NCI-H146 treated with DMSO at 0.1 percent for 48 hours (cell line): ENCODE measurements at regions not wholly inside any gene's neighbourhood (a gene's known extent, or its start where the extent isn't known, plus 50 kb on each side); places are given as distances from the start of the nearest gene placed in this dataset.

Experiments
- DNase-seq: peaks from one replicate; lab custom pipeline; 2025; ENCODE audit not compliant: unreplicated experiment; lab: John Stamatoyannopoulos, UW

DNA sequence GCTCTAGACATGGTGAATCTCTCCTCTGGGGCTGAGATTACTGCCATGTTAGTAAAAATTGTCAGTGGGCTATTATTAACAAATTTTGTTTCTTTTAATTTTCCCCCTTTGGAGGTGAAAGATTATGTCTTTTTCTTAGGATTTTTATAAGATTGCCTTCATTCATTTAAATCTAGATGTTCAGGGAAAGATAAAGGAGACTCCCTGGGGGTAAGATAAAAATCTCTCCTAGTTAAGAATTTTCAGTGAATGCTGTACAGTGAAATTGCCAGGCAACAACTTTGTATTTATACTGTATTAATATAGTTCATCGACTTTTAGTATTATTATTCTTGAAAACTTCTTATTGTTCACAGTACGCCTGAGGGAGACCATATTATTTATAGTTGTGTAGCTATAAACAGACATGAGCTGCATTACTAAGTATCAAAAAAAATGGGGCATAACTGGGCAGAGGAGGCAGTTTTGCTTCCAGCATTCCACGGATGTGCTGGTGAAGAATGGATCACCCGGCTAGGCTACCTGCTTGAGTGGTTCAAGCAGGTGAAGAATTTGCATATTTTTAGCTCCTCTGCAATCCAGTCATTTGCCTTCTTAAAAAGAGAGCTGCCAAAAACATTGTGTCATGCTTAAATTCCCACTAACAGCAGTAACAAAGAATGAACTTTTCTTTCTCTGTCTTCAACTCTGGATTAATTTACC lies 552.1 kb downstream of the DNAJB9 start:
- no peak for DNase-seq

DNA sequence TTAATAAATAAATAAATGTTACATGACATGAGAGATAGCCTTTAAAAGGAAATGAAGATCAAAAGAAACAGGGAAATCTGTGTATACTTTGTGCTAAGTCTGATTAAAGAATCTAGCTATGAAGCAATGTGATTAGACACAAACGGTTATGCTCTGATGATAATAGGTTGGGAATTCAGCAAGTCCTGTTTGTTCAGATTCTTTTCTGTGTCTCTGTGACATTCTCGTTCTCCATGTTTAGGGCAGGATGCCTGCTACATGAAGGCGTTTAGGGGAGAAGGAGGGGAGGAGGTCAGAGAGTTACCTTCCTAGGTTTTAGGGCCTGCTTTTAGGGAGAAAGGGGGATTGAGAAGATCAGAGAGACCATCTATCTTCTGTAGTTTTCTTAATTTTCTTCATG lies 555.3 kb downstream of the DNAJB9 start:
- DNase-seq, result no peak

DNA sequence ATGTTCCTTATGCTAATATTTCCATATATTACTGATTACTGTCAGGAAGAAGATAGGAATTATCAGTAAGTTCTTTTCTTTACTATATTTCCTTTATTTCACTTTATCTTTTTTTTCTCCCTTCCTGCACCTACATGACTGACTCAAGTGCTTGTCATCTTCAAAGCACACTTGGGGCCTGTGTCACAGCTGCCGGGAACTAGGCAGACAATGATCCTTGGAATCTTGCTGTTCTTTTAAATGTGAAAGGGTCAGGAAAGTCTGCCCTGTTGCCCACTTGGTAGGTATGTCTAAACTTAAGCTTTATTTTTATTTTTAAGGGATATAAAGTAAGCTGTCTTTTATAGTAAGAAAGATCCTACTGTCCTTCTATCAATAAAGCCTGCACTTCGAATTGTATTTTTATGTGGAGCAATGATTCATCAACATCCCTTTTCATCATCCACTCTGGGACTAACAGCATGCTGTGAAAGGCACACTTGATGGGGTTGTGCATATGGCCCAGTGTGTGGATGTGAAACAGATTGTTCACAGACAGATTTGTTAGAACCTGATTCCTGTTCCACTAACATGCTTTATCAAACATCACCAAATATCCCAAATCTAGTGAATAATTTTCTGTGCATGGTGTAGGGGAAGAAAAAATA lies 556.9 kb downstream of the DNAJB9 start:
- DNase-seq, result no peak

DNA sequence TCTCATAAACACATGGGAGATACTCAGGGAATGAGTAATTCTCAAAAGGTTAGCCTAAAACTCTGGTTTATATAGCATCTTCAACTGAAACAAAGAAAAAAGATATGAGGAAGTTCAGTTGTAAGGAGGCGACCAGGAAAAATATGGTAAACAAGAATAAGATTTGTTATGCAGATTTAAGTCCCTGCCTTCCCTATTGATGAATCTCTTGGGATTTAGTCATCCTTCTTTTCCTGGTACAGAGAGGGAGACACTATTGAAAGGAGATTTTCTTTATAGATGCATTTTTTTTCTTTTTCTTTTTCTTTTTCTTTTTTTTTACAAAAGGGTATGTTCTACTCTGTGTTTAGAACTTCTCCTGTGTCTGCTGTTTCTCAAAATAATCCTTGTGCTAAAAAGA lies 557.5 kb downstream of the DNAJB9 start:
- DNase-seq, result no peak

DNA sequence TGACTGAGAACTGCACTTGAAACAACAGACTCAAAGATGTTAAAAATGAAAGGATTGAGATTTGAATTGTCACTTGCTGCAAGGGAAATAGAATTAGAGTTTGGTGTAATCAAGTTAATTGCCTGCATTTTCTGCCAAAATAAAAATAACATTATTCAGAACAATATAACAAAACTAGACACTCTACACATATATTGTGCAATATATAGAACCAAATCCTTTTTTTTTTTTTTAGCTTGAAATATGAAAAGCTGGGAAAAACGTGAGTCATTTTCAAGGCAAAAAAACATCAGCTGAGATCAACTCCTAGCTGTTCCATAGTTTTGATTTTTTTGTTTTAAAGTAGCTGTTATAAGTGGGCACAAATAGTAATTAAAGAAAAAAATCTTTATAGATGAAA lies 561.5 kb downstream of the DNAJB9 start:
- no peak for DNase-seq

DNA sequence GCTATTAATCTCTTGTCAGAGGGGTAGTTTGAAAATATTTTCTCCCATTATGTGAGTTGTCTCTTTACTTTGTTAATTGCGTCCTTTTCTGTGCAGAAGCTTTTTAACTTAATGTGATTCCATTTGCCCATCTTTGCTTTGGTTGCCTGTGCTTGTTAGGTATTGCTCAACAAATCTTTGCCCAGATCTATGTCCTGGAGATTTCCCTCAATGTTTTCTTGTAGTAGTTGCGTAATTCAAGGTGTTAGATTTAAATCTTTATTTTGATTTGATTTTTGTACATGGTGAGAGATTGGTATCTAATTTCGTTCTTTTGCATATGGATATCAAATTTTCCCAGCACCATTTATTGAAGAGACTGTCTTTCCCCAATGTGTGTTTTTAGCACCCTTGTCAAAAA lies 567.2 kb downstream of the DNAJB9 start:
- DNase-seq, result no peak

DNA sequence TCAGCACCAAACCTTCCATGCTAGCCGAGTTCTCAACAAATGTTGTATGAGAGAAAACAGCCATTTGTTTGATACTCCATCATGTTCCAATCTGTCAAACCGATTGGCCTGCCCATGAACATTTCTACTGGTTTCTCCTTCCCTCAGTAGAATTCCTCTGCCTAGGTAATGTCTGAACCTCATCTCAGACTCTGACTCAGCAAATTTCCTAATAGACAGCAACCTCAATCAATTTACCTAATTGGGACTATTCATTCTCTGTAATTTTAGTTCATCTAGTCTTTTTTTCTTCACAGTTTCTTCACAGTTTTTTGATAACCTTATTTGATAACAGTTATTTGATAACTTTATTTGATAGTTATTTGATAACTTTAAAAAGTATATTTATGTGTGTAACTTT lies 585.1 kb downstream of the DNAJB9 start:
- DNase-seq, result no peak

DNA sequence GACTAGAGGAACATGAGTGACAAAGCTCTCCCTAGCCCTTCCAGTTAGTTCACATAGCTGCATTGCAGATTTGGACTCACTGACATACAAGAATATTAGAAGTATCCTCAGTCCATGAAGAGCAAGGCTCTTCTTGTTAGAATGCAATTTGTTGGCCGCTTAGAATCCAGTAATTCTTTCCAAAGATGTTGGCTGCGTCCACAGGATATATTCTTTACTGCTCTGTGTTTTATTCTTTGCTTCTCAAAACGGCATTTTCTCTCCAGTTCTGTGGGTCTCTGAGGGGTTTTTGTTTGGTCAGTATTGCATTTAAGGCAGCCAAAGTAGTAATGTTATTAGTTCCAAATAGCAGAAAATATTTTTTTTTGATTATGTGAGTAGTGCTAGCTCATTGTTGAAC lies 588.6 kb downstream of the DNAJB9 start:
- DNase-seq, result no peak

DNA sequence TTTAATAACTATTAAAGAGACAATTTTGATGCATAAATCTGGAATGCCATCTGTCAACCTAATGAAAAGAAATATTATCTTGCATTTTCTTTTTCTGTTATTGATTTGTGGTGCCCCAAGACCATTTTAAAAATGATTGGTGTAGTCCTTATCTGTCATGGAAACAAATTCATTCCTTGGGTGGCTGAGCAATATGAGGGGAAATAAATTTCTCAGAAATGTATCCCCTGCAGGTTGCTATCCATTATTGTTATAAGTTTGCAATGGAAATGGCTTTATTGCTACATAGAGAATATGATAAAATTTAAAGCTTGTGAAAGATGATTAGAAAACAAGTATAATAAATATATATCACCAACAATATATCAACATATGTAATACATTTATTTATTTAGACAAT lies 607.0 kb downstream of the DNAJB9 start:
- no peak for DNase-seq

DNA sequence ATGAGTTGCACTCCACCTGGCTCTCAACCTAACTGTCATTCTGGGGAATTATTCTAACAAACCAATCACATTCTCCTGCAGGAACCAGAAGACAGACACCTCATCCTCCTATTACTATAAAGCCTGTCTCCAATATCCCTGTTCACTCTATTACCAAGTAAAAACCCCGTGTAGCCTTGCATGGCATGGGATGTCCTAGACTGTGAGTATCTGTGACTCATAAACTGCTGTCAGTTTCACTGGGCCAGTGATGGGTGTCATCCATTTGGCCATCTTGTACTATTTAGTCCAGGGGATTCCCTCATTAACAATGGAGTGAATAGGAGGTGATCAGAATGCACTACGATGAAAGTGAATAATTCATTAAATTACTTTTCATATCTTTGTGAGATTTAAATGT lies 608.7 kb downstream of the DNAJB9 start:
- no peak for DNase-seq

DNA sequence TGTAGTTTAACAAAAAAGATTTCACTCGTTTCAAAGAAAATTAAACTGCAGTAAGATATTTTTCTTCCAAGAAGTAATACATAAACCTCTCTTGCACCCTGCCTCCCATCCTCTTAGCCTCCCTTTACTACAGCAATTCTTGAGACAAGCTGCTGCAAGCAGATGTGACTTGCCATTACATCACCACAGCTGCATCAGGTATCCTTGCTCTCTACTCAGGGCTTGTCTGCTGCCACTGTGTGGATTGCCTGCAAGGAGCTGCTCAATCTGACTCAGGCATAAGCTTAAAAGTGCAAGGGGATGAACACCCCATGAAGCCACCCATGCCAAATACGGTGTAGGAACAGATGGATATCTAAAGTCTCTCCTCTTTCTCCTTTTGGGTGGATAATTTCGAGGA lies 609.9 kb downstream of the DNAJB9 start:
- DNase-seq, result no peak

DNA sequence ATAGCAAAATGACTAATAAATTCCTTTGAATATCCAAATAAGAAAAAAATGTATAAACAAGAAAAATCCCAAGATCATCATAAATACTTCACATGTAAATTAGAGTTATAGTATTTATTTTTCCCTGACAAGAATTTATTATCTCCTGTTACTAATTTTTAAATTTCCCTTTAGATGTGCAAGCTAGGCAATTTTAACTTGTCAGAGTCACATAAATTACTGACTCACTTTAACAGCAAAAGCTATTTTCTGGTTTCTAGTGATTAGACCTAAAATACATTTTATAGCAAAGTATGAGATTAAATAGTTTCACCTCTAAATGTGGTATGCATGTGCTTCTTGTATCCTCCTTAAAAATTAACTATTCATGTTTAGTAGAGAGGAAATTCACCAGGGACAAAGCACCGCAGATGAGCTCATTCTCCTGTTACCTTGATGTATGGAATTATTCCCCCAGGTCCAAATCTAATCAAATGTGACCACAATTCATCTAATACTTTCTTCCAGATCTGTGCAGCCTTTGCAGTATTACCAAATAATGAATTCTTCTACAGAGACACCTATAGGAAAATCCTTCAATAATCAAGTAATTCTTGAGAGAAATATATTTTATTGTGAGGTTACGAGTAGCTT lies 621.2 kb downstream of the DNAJB9 start:
- no peak for DNase-seq

DNA sequence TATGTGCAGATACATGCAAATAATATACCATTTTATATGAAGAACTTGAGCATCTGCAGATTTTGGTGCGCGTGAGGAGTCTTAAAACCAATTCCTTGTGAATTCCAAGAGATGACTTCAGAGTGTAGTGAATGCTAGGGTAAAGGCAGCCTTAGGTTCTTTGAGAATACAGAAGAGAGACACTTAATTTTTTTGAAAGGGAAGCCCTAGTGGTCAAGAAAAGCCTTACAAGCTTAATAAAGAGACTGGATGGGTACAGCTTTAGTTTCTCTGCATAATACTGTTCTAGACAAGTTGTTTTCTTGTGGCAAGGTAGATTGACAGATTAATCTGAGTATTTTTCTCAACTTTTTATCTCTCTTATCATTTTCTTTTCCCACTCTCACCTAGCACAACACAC lies 636.5 kb downstream of the DNAJB9 start:
- DNase-seq, result no peak

DNA sequence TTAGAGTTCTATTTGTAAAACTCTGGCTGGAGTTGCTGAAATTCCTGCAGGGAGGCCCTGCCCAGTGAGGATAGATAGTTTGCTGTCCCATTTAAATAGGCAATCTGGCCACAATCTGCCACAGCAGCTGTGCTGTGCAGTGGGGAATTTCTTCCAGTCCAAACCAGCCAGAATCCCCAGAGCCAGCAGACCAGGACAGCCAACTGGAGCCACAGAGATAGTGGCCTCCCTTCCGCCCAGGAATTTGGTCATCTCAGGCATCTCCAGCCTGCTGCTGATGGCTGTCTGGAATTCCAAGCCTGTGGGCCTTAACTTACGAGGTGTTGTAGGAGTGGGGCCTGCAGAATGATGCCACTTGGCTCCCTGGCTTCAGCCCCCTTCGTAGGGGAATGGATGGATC lies 643.4 kb downstream of the DNAJB9 start:
- no peak for DNase-seq

DNA sequence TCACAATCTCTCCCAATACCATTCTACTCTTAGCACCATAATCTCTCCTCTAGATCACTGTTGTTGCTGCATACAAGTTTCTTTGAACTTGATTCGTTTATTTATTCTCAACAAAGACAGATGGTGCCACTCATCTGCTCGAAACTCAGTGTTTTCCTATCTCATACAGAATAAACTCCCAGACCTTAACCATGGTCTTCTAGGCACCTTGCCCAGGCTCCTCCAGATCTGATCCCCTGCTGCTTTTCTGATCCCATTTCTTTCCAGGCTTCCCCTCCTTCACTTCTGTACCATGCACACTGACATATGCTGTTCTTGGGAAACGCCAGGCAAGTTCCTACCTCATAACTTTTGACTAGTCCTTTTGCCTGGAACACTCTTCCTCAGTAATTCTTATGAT lies 645.7 kb downstream of the DNAJB9 start:
- no peak for DNase-seq

DNA sequence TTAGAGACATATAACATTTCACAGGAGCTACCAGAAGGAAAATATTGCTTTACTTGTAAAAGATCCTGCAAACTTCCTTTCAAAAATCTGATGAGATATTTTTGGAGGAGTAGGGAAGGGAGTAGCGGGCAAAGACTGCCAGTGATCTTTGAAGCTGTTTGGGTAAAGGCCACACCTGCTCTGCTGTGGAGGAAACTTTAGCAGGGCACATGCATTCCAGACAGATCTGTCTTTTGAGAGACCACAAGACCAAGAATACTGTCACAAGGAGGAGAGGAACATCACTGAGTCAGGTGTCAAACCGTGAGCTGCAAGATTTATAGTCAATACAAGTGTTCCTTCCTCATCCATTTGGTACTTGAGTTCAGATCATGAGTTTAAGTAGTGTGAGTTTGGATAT lies 654.4 kb downstream of the DNAJB9 start:
- DNase-seq, result no peak

DNA sequence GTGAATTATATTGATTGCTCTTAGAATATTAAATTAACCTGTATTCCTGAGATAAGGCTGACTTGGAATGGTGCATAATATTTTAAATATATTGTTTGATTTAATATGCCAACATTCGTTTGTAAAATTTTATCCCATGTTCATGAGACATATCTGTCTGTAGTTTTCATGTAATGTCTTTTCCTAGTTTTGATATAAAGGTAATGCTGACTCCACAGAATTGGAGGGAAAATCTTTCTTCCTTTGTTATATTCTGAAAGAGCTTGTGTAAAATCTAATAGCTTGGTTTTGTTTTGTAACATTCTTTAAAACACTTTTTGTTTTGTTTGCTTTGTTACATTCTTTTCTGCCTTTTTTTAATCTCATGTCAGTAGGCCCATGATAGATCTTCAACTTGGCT lies 657.0 kb downstream of the DNAJB9 start:
- DNase-seq, result no peak

DNA sequence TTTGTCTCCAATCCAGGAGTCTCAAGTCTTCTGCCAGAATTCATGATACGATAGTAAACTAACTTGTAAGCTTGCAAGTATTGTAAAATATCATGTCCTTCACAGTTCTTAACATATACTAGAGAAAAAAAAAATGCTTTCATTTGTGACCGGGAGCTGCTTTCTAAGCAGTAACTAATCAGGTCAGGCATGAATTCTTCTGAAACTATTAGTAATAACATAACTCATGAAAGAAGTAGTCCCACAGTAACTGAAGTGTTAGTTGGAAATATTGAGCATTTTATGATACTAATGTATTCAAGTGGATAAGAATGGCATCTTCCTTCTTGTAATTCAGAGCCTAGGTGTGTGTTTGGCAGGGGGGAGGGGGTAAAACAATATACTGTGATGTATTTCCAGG lies 665.6 kb downstream of the DNAJB9 start:
- no peak for DNase-seq

DNA sequence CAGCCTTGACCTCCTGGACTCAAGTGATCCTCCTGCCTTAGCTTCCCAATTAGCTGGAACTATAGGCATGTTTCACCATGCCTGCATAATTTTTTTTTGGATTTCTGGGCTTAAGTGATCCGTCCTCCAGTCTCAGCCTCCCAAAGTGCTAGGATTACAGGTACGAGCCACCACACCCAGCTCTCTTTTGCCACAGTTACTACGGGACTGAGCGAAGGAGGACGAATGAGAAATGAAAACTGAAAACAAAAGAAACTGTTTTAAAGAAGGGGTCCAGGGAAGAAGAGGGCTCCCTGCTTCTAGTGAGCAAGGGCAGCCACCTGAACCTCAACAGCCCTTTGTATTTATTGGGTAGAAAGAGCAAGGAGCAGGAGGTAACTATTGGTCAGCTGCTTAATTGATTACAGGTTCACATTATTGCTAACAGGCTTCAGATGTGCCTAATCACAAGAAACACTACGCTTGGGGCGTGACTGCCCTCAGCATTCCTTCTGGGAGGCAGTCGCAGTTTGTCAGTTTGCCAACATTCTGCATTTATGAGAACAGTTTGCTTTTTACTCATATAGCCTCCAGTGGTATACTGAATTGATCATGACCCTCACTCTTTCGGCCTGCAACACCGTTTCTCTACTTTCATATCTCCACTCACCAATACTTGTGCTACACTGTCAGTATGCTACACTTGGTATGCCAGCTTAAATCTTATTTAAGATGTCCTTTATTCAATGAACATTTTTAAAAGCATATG lies 676.8 kb downstream of the DNAJB9 start:
- DNase-seq, result no peak

DNA sequence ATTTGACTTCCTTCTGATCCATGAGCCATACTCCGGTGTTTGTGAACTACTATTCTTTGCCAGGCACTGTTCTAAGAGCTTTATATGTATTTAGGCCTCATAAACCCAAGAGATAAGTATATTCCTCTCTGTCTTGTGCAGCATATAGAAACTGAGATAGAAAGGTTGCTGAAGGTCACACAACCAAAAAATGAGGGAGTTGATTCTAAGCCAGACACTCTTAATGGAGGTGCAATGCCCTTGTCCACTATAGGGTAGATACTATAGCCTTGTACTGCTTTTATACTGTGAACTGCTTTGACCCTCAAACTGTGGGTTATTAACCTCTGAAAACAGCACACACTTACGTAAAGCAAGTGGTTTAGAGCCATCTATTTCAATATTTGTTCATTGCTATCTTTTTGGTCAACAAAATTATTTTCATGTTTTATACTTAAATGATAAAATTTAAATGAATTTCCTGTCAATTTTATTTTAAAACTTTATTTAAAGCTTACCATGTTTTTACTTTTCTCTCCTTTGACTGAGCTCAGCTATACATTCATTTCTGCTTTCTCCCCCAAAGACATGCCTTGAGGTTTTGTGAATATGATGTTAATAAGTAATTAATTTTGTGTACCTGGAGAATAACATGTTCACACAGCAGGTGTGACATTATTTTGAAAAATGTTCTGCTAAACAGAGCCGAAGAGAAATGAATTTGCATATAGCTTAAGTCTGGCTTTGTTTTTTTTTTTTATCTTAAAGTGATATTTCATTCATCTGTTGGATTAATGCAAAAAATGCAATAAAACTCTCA lies 687.3 kb downstream of the DNAJB9 start:
- DNase-seq, result no peak

DNA sequence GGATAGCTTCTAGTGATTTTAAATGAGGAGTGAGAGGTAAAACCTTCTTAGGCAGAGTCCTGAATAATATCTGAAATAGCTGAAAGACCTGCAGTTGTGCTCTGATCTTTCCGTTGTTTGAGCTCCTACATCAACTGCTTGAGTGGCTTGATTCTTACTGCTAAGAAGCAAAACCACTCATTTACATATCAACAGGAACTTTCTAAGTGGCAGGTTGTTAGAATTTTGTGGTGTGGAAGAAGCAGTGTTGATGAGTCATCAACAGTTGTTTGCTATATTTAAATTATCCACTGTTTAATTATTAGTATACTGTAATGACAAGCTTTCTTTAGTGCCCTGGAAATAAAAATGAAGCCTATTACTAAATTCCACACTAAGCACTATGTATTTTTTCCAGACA lies 689.5 kb downstream of the DNAJB9 start:
- no peak for DNase-seq
